GM19468 (cell line): ENCODE measurements at regions not wholly inside any gene's neighbourhood (a gene's known extent, or its start where the extent isn't known, plus 50 kb on each side); places are given as distances from the start of the nearest gene placed in this dataset.
A peak's percentile ranks its signal among the peaks of the same experiment; 100 is the strongest.

Experiments
- ATAC-seq: cut with Tn5 transposase; IDR thresholded peaks from one replicate; pipeline ENCODE4 v1.9.1; 2021; ENCODE audit warnings: mild to moderate bottlenecking, moderate library complexity, moderate number of reproducible peaks; ENCODE audit not compliant: unreplicated experiment; ENCODE audit errors: extremely low read depth

GRCh38 chr1:114315631-114316030 is 162.0 kb upstream of the SYT6 start:
- no peak for ATAC-seq

- ATAC-seq, result no peak
Observed at GRCh38 chr1:114314576-114314975, 160.9 kb upstream of the SYT6 start.

- ATAC-seq, result no peak
Observed at GRCh38 chr1:114314098-114314497, 160.4 kb upstream of the SYT6 start.

- no peak for ATAC-seq
Observed at GRCh38 chr1:114310695-114311271, 157.1 kb upstream of the SYT6 start.

GRCh38 chr1:114302821-114303220 is 149.2 kb upstream of the SYT6 start:
- no peak for ATAC-seq

- no peak for ATAC-seq
Observed at GRCh38 chr1:114299331-114299975, 145.8 kb upstream of the SYT6 start.

- ATAC-seq, result no peak
Observed at GRCh38 chr1:114298008-114298407, 144.3 kb upstream of the SYT6 start.

GRCh38 chr1:114296413-114296812 is 142.7 kb upstream of the SYT6 start:
- ATAC-seq, result no peak

GRCh38 chr1:114295321-114295720 is 141.7 kb upstream of the SYT6 start:
- no peak for ATAC-seq

GRCh38 chr1:114292835-114293234 is 139.2 kb upstream of the SYT6 start:
- no peak for ATAC-seq

- no peak for ATAC-seq
Observed at GRCh38 chr1:114292194-114292593, 138.5 kb upstream of the SYT6 start.

GRCh38 chr1:114290776-114291175 is 137.1 kb upstream of the SYT6 start:
- no peak for ATAC-seq

- ATAC-seq, result no peak
Observed at GRCh38 chr1:114290341-114290740, 136.7 kb upstream of the SYT6 start.

GRCh38 chr1:114289824-114290223 is 136.2 kb upstream of the SYT6 start:
- no peak for ATAC-seq

GRCh38 chr1:114289306-114289705 is 135.6 kb upstream of the SYT6 start:
- no peak for ATAC-seq

GRCh38 chr1:114286960-114287359 is 133.3 kb upstream of the SYT6 start:
- ATAC-seq, result no peak

GRCh38 chr1:114286179-114286578 is 132.5 kb upstream of the SYT6 start:
- ATAC-seq, result no peak

- ATAC-seq, result peak; percentile 72
Observed at GRCh38 chr1:114282751-114283403, 129.2 kb upstream of the SYT6 start.

GRCh38 chr1:114278911-114279310 is 125.2 kb upstream of the SYT6 start:
- ATAC-seq, result no peak

GRCh38 chr1:114278430-114278829 is 124.8 kb upstream of the SYT6 start:
- no peak for ATAC-seq

- ATAC-seq, result no peak
Observed at GRCh38 chr1:114274621-114275317, 121.1 kb upstream of the SYT6 start.
